ENCODE measurements at regions not wholly inside any gene's neighbourhood (a gene's known extent, or its start where the extent isn't known, plus 50 kb on each side); places are given as distances from the start of the nearest gene placed in this dataset.

GRCh38 chr11:38252620-38253019 is 1654.6 kb upstream of the RAG2 start:
- H3K27ac ChIP-seq: no peak overlapping the region
- H3K4me3 ChIP-seq: no peak overlapping the region
- no peaks in the 10 kb centered on the region for H3K36me3 ChIP-seq
- no peaks in the 10 kb centered on the region for H3K9me3 ChIP-seq (replicated peaks)
- no peaks in the 10 kb centered on the region for H3K4me1 ChIP-seq (replicated peaks)
- H3K27me3 ChIP-seq (replicated peaks): no peaks in the 10 kb centered on the region
- DNase-seq (ENCODE audit: low read depth in 1 of 2, low spot score in 2 of 2): no peak

GRCh38 chr11:38246451-38246850 is 1648.4 kb upstream of the RAG2 start:
- no peaks in the 10 kb centered on the region for H3K27me3 ChIP-seq (replicated peaks)
- no peaks in the 10 kb centered on the region for H3K4me1 ChIP-seq (replicated peaks)
- H3K4me3 ChIP-seq: no peak overlapping the region
- no peak for DNase-seq (ENCODE audit: low read depth in 1 of 2, low spot score in 2 of 2)
- no peak overlapping the region for H3K27ac ChIP-seq
- no peaks in the 10 kb centered on the region for H3K36me3 ChIP-seq
- H3K9me3 ChIP-seq (replicated peaks): no peaks in the 10 kb centered on the region

- H3K27me3 ChIP-seq (replicated peaks): no peaks in the 10 kb centered on the region
- H3K4me1 ChIP-seq (replicated peaks): no peaks in the 10 kb centered on the region
- H3K9me3 ChIP-seq (replicated peaks): peaks cover 2% of the 10 kb centered on the region
- no peak for DNase-seq (ENCODE audit: low read depth in 1 of 2, low spot score in 2 of 2)
- no peak overlapping the region for H3K27ac ChIP-seq
- no peaks in the 10 kb centered on the region for H3K36me3 ChIP-seq
- no peak overlapping the region for H3K4me3 ChIP-seq
Observed at GRCh38 chr11:38226684-38227083, 1628.6 kb upstream of the RAG2 start.

GRCh38 chr11:38221295-38221694 is 1623.3 kb upstream of the RAG2 start:
- H3K9me3 ChIP-seq (replicated peaks): no peaks in the 10 kb centered on the region; the same call in none of the 2 replicates
- H3K4me3 ChIP-seq: no peak overlapping the region
- H3K4me1 ChIP-seq (replicated peaks): no peaks in the 10 kb centered on the region
- DNase-seq (ENCODE audit: low read depth in 1 of 2, low spot score in 2 of 2): no peak
- H3K36me3 ChIP-seq: no peaks in the 10 kb centered on the region
- no peak overlapping the region for H3K27ac ChIP-seq
- no peaks in the 10 kb centered on the region for H3K27me3 ChIP-seq (replicated peaks)

GRCh38 chr11:38219636-38220035 is 1621.6 kb upstream of the RAG2 start:
- H3K9me3 ChIP-seq (replicated peaks): no peaks in the 10 kb centered on the region; the same call in none of the 2 replicates
- no peaks in the 10 kb centered on the region for H3K36me3 ChIP-seq
- no peak for DNase-seq (ENCODE audit: low read depth in 1 of 2, low spot score in 2 of 2)
- H3K27me3 ChIP-seq (replicated peaks): no peaks in the 10 kb centered on the region
- H3K4me3 ChIP-seq: no peak overlapping the region
- H3K27ac ChIP-seq: no peak overlapping the region
- no peaks in the 10 kb centered on the region for H3K4me1 ChIP-seq (replicated peaks)

- no peaks in the 10 kb centered on the region for H3K4me1 ChIP-seq (replicated peaks)
- H3K9me3 ChIP-seq (replicated peaks): no peaks in the 10 kb centered on the region
- DNase-seq (ENCODE audit: low read depth in 1 of 2, low spot score in 2 of 2): no peak
- no peak overlapping the region for H3K4me3 ChIP-seq
- H3K36me3 ChIP-seq: no peaks in the 10 kb centered on the region
- no peak overlapping the region for H3K27ac ChIP-seq
- H3K27me3 ChIP-seq (replicated peaks): no peaks in the 10 kb centered on the region
Observed at GRCh38 chr11:38208951-38209350, 1610.9 kb upstream of the RAG2 start.

- H3K4me3 ChIP-seq: no peak overlapping the region
- no peaks in the 10 kb centered on the region for H3K4me1 ChIP-seq (replicated peaks)
- no peak overlapping the region for H3K27ac ChIP-seq
- H3K36me3 ChIP-seq: no peaks in the 10 kb centered on the region
- H3K27me3 ChIP-seq (replicated peaks): no peaks in the 10 kb centered on the region
- no peak for DNase-seq (ENCODE audit: low read depth in 1 of 2, low spot score in 2 of 2)
- no peaks in the 10 kb centered on the region for H3K9me3 ChIP-seq (replicated peaks)
Observed at GRCh38 chr11:38206663-38207062, 1608.6 kb upstream of the RAG2 start.

- Histone ChIP-seq H3K27ac (no peak overlapping the region), H3K4me1 (replicated peaks) (no peaks in the 10 kb centered on the region), H3K36me3 (no peaks in the 10 kb centered on the region), H3K4me3 (no peak overlapping the region), H3K9me3 (replicated peaks) (0 out of 2 replicates have a peak, but pooled peaks cover 2% of the 10 kb centered on the region), H3K27me3 (replicated peaks) (no peaks in the 10 kb centered on the region)
- DNase-seq (ENCODE audit: low read depth in 1 of 2, low spot score in 2 of 2): no peak
Observed at GRCh38 chr11:38191101-38191500, 1593.1 kb upstream of the RAG2 start.

GRCh38 chr11:38182126-38182866 is 1584.3 kb upstream of the RAG2 start:
- H3K4me3 ChIP-seq: no peak overlapping the region
- no peak for DNase-seq (ENCODE audit: low read depth in 1 of 2, low spot score in 2 of 2)
- H3K9me3 ChIP-seq (replicated peaks): no peaks in the 10 kb centered on the region
- H3K27ac ChIP-seq: no peak overlapping the region
- H3K4me1 ChIP-seq (replicated peaks): no peaks in the 10 kb centered on the region
- no peaks in the 10 kb centered on the region for H3K27me3 ChIP-seq (replicated peaks)
- no peaks in the 10 kb centered on the region for H3K36me3 ChIP-seq

GRCh38 chr11:38176686-38177322 is 1578.8 kb upstream of the RAG2 start:
- no peaks in the 10 kb centered on the region for H3K9me3 ChIP-seq (replicated peaks)
- H3K4me3 ChIP-seq: no peak overlapping the region
- no peaks in the 10 kb centered on the region for H3K36me3 ChIP-seq
- H3K4me1 ChIP-seq (replicated peaks): no peaks in the 10 kb centered on the region
- H3K27ac ChIP-seq: no peak overlapping the region
- DNase-seq (ENCODE audit: low read depth in 1 of 2, low spot score in 2 of 2): no peak
- no peaks in the 10 kb centered on the region for H3K27me3 ChIP-seq (replicated peaks)

GRCh38 chr11:38173676-38174075 is 1575.6 kb upstream of the RAG2 start:
- H3K36me3 ChIP-seq: no peaks in the 10 kb centered on the region
- DNase-seq (ENCODE audit: low read depth in 1 of 2, low spot score in 2 of 2): no peak
- H3K27ac ChIP-seq: no peak overlapping the region
- H3K4me1 ChIP-seq (replicated peaks): no peaks in the 10 kb centered on the region
- H3K4me3 ChIP-seq: no peak overlapping the region
- H3K27me3 ChIP-seq (replicated peaks): no peaks in the 10 kb centered on the region
- H3K9me3 ChIP-seq (replicated peaks): no peaks in the 10 kb centered on the region

GRCh38 chr11:38169286-38169685 is 1571.2 kb upstream of the RAG2 start:
- no peak for DNase-seq (ENCODE audit: low read depth in 1 of 2, low spot score in 2 of 2)
- H3K9me3 ChIP-seq (replicated peaks): no peaks in the 10 kb centered on the region
- no peak overlapping the region for H3K4me3 ChIP-seq
- H3K4me1 ChIP-seq (replicated peaks): no peaks in the 10 kb centered on the region
- no peaks in the 10 kb centered on the region for H3K27me3 ChIP-seq (replicated peaks)
- H3K27ac ChIP-seq: no peak overlapping the region
- H3K36me3 ChIP-seq: no peaks in the 10 kb centered on the region

GRCh38 chr11:38163526-38163925 is 1565.5 kb upstream of the RAG2 start:
- Histone ChIP-seq H3K27ac (no peak overlapping the region), H3K4me1 (replicated peaks) (no peaks in the 10 kb centered on the region), H3K9me3 (replicated peaks) (0 out of 2 replicates have a peak, but pooled peaks cover 6% of the 10 kb centered on the region), H3K27me3 (replicated peaks) (no peaks in the 10 kb centered on the region), H3K4me3 (no peak overlapping the region), H3K36me3 (no peaks in the 10 kb centered on the region)
- no peak for DNase-seq (ENCODE audit: low read depth in 1 of 2, low spot score in 2 of 2)

GRCh38 chr11:38160433-38160832 is 1562.4 kb upstream of the RAG2 start:
- no peaks in the 10 kb centered on the region for H3K27me3 ChIP-seq (replicated peaks)
- H3K36me3 ChIP-seq: no peaks in the 10 kb centered on the region
- H3K9me3 ChIP-seq (replicated peaks): 0 out of 2 replicates have a peak, but pooled peaks cover 6% of the 10 kb centered on the region
- no peak overlapping the region for H3K4me3 ChIP-seq
- no peaks in the 10 kb centered on the region for H3K4me1 ChIP-seq (replicated peaks)
- no peak for DNase-seq (ENCODE audit: low read depth in 1 of 2, low spot score in 2 of 2)
- H3K27ac ChIP-seq: no peak overlapping the region

All from SJSA1 (cell line).